ENCODE measurements at regions not wholly inside any gene's neighbourhood (a gene's known extent, or its start where the extent isn't known, plus 50 kb on each side); places are given as distances from the start of the nearest gene placed in this dataset.

DNA sequence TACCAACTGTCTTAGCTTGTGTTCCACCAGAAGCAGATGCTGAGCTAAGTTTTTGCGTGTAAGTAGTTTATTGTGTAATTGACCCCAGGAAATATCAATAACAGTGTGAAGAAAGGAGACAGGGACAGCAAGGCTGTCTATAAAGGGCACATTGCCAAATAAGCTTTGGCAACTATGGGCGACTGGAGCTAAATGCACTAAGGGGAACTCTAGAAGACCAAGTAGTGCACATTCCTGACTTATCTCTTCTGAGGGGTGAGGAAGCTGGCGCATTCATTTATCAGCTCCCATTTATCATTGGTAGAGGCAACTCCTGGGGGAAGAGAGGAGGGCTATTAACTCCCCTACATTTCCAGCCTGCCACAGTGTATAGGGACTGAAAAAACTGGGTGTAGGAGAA, 135.0 kb downstream of the DLEU7 start:
- TF ChIP-seq, protein P1, sequence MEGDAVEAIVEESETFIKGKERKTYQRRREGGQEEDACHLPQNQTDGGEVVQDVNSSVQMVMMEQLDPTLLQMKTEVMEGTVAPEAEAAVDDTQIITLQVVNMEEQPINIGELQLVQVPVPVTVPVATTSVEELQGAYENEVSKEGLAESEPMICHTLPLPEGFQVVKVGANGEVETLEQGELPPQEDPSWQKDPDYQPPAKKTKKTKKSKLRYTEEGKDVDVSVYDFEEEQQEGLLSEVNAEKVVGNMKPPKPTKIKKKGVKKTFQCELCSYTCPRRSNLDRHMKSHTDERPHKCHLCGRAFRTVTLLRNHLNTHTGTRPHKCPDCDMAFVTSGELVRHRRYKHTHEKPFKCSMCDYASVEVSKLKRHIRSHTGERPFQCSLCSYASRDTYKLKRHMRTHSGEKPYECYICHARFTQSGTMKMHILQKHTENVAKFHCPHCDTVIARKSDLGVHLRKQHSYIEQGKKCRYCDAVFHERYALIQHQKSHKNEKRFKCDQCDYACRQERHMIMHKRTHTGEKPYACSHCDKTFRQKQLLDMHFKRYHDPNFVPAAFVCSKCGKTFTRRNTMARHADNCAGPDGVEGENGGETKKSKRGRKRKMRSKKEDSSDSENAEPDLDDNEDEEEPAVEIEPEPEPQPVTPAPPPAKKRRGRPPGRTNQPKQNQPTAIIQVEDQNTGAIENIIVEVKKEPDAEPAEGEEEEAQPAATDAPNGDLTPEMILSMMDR (IDR thresholded peaks at IDR 0.05; ENCODE audit: borderline replicate concordance, insufficient read depth, low read depth, low read length), result no peak

DNA sequence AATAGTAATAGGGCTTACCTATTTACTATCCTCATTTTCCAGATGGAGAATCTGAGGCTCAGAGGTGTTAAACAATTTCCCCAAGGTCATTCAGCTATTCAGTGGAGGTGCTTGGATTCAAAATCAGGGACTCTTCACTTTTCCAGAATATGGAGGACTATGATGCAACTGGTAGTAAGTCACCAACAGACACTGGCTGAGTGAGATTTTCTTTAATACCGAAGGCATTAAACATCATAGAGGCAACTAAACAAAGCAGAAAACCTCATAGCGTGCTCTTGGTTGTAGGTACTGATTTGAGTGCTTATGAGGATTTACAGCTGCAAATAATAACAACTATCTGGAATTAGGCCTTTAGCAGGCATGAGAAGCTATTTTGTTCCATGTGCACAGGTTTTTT, 134.4 kb downstream of the DLEU7 start:
- no peak overlapping the region for H3K4me3 ChIP-seq (ENCODE audit: low read depth, low read length)
- TF ChIP-seq, protein P1 (IDR thresholded peaks at IDR 0.05; ENCODE audit: borderline replicate concordance, insufficient read depth, low read depth, low read length), result no peak

More for the DNA sequence above, 135.0 kb downstream of the DLEU7 start:
- H3K4me3 ChIP-seq (ENCODE audit: low read depth, low read length), result no peak overlapping the region

DNA sequence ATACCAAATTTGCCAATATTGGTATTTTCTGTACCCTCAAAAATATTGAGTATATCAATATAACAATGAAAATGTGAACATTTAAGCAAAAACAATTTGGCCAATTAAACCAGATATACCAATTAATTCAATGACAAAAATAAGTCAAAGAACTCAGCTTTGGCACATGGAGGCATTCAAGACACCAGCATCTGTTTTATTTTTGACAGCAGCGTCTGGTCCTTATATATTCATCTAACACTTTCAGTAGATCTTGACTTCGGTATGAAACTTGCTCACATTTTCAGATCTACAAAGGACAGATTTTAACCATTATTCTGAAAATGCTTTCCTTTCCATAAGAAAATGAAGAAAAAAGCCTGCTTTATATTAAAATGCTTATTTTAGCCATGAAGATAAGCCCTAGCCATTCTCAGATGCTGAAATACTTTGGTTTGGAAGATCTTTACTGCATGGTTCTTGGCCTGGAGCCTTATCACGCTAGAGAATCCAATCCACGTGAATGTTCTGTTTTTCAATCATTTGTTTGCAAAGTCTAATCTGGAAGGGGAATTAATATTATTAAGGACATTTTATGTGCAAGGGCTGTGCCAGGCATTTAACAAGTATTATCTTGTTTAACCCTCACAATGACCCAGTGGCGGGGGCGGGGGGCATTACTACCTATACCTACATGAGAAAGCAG, 132.2 kb downstream of the DLEU7 start:
- TF ChIP-seq, protein P1 (IDR thresholded peaks at IDR 0.05; ENCODE audit: borderline replicate concordance, insufficient read depth, low read depth, low read length), result no peak
- H3K4me3 ChIP-seq (ENCODE audit: low read depth, low read length), result no peak overlapping the region

DNA sequence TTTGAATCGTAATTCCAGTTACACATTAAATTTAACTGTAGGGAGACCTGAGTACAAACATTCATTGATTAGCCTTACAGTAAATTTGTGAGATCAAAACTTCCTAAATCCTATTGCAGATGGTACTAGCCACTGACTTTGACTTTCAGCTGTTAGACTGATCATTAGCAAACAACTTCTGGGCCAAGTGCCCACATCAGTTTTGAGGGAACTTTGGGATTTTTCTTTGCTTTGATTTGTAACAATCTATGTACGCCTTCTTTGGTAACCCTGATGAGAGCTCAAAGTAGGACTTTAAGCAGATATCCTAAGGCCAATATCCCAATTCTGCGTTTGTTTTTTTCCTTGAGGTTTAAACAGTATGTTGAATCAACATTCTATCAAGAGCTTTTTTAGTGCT, 131.5 kb downstream of the DLEU7 start:
- H3K4me3 ChIP-seq (ENCODE audit: low read depth, low read length), result no peak overlapping the region
- TF ChIP-seq, protein P1 (IDR thresholded peaks at IDR 0.05; ENCODE audit: borderline replicate concordance, insufficient read depth, low read depth, low read length), result no peak

DNA sequence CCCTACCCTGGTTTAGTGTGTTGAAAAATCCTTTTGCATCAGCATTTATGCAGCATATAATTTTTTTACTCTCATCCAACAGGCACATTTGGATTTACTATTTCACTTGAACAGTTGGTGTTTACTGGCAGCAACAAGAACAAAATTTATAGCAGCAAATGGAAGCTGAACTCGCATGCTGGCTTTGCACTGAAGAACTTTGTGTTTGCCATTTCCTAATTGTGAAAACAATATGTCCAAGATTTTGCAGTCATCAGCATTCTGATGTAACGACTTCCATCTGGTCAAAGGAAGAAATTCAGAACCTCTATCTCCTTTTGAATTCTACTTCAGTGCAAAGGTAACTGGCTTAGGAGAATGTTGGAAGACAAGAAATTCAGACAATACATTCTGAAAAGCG, 131.0 kb downstream of the DLEU7 start:
- H3K4me3 ChIP-seq (ENCODE audit: low read depth, low read length), result no peak overlapping the region
- TF ChIP-seq, protein P1 (IDR thresholded peaks at IDR 0.05; ENCODE audit: borderline replicate concordance, insufficient read depth, low read depth, low read length), result no peak

DNA sequence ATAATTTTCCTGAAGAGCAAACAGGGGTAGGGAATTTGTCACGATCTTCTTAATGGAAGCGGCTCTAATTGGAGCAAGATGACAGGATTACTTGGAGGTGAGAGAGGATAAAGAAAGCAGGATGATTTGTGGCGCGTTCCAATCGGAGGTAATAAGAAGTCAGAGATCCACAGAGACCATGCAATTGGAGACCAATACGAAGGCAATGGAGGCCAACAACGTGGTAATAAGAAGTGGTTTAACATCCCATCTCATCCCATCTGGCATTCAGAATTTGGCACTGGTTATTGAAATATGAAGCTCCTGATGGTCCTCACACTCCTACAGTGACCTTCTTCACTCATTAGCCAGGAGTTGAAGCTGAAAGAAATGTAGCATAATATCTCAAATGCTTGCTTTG, 130.6 kb downstream of the DLEU7 start:
- no peak overlapping the region for H3K4me3 ChIP-seq (ENCODE audit: low read depth, low read length)

More for the DNA sequence above, 130.6 kb downstream of the DLEU7 start:
- TF ChIP-seq, protein P1 (IDR thresholded peaks at IDR 0.05; ENCODE audit: borderline replicate concordance, insufficient read depth, low read depth, low read length), result no peak
